Head of caudate nucleus (tissue), 42 donors: ENCODE measurements at regions not wholly inside any gene's neighbourhood (a gene's known extent, or its start where the extent isn't known, plus 50 kb on each side); places are given as distances from the start of the nearest gene placed in this dataset.

Source experiments
- DNase-seq, 42 donors: peaks; one replicate each; pipeline versions ENCODE4 v3.0.0 to v3.0.0-alpha.2; 2020 to 2021; ENCODE audit warnings: mixed read lengths in 7 of 42
- intact Hi-C: fragments of 100-400 bp; cut with DNase I; formaldehyde crosslinking; loops from one replicate; pipeline ENCODE4 v1.15.0; 2022

DNA sequence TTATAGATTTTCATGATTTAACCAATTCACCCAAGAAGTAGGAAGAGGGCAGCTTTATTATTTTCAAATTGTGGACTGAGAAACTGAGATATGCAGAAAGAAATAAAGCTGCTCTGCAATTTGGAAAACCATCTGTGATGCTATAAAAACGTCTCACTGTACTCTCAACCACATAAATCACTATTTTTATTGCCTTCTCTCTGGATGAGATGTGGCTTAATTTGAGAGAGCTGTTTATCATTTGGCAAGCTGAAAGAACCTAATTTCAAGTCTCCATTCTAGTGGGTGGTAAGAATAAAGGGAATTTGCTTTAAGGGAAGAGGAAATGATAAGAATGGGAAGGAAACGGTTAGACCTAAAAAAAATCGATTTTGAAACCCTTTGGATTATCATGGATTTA lies 49.9 kb upstream of the CYP1B1 start:
- no peak for DNase-seq
- intact Hi-C loops = no loop called here
